Stimulated activated CD8-positive, alpha-beta memory T cell treated with anti-CD3 and anti-CD28 coated beads, Interleukin-12 subunit alpha, Interleukin-12 subunit beta, amount 100 ng/mL, for 4 hours (primary cell): ENCODE measurements at regions not wholly inside any gene's neighbourhood (a gene's known extent, or its start where the extent isn't known, plus 50 kb on each side); places are given as distances from the start of the nearest gene placed in this dataset.

Source experiments
- DNase-seq: peaks from one replicate; pipeline ENCODE4 v3.0.0-alpha.2; 2020; ENCODE audit warnings: low read depth

DNA sequence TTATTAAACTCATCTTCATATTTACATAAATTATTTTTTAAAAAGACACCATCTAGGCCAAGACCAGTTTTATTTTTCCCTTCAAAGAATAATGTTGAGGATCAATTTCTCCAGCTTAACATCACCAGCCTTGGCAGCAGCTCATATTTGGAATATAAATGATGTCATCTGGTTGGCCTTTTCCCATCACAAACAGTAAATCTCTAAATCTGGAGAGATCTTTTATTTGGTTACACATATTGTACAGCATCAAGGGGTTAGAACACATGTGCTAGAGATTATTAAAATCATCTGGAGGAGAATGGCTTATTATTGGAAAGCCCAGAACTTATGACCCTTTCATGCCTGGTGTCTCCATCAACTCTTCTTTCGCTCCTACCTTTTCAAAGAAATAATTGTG, 508.8 kb downstream of the PLPP3 start:
- DNase-seq, result no peak

DNA sequence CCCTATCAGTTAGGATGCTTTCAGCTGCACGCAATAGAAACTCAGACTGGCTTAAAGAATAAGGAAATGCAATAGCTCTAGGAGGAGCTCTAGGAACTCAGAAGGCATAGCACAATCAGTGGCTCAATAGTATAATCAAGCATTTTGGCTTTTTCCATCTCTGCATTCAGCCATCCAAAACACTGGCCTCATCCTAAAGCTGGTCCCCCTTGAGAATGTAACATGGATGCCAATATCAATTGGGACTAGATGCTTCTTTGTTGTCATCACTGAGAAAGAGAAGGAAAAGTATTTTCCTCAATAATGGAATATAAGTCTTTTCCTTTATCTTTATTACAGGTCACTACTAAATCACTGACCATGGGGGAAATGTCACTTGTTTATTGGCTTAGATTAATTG, 509.5 kb downstream of the PLPP3 start:
- DNase-seq, result no peak

DNA sequence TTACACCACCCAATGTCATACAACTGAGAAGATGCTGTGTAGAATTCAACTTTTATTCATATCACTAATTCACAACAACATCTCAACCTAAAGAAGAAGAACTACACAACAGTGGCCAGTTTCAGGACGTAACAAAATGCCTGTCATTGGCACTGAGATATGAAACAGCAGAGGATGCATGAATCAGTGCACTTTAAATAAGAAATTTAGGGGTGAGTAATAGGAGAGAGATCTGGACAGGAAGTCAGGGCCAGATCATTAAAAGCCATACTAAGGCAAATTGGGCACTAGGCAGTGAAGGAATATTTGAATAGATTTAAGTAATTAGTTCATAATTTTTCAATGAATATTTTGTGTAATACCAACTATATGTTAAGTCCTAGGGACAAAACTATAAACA, 510.5 kb downstream of the PLPP3 start:
- DNase-seq, result no peak

DNA sequence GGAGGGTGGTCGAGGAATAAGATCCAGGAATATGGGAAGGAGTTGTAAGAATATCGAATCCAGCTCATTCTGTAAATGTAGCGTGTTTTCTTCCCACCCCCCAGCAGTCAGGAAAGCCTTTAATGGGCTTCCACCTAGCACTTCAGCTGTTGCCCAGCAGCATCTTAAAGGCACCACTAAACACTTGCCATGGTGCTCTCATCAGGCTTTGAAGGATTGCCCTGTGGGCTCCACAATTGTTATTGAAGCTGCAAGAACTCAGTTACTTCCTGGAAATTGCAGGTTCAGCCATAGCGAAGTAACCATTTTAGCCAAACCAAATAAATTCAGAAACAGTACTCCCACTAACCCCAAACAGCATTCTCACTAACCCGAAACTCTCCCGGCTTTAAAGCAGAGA, 511.2 kb downstream of the PLPP3 start:
- DNase-seq, result no peak

DNA sequence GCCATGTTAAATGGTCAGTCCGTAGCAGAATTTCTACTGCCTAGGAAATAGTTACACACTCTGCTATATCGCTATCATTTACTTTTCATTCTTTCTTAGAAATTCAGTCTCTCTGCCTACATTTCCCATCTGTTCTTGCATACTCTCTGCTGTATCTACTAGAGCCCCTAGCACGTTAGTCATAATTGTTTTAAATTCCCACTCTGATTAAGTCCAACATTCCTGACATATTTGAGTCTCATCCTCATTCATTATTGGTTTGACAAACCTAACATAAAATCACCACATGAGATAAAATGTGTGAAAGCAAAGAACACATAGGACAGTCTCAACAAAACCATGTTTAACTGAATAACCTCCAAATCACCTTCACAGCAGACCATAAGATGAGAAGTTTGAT, 513.6 kb downstream of the PLPP3 start:
- DNase-seq, result no peak

DNA sequence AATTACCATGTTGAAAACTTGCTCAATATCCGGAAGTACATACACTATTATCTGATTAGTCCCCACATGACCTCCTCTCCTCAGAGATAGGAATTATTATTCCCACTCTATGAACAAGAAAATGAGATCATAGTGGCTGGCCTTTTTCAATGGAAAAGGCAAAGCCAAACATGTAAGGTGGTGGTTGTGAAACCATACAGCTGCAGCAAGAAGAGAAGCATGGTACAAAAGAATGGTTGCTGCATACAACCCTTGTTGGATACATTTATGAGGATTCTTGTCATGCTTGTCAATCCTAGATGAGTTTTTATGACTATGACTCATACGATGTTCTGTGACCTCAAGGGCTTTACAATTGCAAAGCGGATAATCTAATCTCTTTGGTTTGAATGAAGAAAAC, 514.7 kb downstream of the PLPP3 start:
- DNase-seq, result no peak

DNA sequence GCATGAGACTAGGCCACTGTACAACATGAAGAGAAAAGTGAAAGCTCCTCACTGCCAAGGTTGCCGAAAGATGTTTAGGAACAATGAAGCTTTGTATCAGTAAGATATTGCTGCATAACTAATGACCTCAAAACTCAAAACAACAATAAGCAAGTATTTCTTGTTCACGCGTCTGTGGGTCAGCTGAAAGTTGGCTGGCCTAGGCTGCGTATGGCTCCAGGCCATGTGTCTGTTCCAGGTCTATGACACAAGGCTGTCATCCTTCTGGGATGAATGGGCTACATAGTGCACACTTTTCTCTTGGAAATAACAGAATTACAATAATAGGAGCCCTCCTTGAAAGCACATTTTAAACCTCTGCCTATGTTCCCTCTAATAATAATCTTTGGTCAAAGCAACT, 515.9 kb downstream of the PLPP3 start:
- DNase-seq, result no peak

DNA sequence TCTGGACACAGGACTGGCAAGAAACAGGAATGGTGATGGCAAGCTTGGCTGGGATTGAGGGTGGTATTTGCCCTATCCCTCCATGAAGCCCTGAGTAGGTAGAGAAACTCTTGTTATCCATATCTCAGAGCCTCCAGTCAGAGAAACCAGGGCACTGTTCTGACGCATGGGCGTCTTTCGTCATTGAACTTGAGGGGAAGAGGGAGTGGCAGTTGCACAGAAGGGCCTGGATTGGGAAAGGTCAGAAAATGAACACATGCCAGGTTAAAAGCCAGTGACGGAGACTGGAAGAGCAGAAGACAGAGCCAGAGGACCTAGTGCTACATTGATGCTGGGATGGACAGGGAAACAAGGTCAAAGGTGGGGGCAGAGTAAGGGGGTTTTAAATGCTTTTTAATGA, 516.7 kb downstream of the PLPP3 start:
- no peak for DNase-seq

DNA sequence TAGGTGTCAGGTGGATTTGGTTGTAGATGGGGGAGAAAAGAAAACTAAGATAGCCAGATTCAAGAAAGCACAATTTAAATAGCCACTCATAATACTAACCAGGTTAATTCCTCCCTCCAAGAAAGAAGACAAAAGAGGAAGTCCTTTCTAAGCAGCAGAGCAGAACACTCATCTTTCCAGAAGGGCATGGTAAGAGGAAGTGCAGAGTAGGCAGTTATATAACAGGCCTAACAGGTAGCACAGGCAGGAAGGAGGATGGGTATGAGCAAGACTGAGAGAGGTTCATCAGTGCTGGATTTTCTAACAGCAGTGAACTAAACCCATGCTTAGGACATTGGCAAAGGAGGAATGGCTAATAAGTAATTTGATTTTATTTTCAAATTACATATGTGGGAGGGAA, 517.5 kb downstream of the PLPP3 start:
- no peak for DNase-seq

DNA sequence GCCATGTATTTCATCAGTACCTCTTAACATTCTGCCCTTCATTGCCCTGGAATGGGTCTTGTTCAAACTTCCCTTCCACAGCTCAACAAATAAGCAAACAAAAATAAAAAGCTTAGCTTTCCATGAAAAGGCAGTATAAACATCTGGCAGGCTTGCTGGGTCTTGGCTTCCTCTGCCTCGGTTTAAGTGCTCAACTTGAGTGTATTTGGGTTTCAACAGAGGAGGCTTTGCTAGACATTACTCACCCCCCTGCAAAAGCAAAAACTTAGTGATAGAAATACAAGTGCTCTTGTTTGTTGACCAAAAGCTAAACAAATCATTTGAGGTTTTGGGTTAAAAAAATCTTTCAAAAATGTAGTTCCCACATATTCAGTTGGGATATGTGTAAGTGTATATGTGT, 518.5 kb downstream of the PLPP3 start:
- no peak for DNase-seq

DNA sequence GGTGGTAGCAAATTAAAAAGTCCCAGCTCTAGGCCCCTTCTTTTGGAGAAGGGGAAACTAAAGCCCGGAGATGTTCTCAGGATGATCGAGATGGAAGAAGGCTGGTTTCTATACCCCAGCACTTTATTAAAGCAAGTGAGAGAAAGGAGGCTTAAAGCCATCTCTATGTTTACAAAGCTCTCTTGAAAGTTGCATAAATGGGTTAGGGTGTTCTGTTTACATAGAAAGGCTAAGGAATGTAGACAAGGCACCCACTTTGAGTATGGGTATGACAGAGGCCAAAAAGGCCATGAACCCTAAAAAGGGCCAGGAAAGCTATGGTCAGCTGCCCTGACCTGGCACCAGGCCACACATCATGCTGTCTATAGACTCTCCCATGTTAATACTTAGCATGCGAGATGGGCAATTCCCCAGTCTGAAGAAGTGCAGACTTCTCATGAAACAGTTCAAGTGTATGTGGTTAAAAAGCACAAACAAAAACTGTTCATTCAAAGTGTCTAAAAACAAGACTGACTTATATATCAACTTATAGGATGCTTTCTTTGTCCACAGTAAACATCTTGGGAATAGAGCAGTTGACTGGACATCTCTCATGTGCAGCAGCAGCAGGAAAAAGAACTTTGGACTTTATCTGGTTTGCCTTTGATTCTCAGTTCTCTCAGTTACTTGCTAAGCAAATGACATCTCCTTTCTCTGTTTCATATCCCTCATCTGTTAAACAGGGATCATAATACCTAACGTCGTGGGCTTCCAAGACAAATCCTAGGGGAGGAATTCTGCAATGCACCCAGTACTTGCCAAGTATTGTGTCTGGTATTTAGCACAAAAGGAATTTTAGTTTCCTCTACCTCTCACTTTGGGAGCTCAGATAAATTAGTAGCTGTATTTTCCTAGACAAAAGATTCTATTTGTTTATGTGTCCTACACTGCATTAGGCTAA, 521.6 kb downstream of the PLPP3 start:
- DNase-seq, result no peak

DNA sequence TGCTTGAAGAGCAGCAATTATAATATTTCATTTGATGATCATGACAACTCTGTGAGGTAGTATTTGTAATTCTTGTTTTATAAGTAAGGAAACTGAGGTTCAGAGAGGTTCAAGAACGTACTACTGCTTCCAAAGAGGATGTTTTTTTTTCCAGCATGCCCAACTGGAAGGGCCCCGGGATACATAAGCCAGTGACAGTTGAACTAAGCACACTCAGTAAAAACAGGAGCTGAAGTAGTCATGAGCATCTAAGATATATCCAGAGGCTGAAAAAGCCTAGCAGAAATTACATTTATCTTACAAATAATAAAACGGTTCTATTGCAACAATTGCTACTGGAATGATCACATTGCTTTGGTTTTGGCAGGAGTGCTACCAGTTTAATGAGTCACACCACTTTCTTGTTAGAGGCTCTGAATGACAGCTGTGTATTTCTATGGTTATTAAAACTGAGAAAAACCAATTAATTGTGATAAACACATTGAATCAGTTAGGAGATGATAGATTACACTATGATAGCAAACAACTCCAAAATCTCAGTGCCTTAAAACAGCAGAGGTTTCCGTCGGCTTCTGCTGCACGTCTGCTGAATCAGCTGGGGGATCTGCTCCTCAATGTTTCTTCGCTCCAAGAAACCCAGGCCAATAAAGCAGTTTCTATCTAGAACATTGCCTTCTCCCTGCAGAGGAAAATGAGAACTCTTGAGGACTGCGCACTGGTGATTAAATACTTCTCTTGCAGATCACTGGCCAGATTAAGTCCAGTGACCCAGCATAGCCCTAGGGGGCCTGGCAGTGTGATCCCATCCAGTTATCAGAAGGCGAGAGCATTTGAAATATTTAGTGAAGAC, 522.7 kb downstream of the PLPP3 start:
- no peak for DNase-seq

DNA sequence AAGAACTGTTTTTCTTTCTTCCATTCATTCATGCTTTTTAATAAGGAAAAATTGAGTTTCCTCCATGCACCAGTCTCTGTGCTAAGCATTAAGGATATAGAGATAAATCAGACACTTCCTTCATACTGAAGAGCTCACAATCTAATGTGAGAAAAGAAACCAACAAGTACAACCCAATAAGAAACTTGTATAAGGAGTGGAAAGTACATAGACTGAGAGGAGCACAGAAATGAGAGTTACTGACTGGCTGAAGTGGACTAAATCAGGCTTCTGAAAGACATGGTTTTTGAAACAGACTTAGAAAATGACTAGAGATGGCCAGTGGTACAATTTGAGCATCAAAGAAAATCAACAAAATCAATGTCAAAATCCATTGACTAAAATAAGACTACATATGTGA, 524.4 kb downstream of the PLPP3 start:
- DNase-seq, result no peak

DNA sequence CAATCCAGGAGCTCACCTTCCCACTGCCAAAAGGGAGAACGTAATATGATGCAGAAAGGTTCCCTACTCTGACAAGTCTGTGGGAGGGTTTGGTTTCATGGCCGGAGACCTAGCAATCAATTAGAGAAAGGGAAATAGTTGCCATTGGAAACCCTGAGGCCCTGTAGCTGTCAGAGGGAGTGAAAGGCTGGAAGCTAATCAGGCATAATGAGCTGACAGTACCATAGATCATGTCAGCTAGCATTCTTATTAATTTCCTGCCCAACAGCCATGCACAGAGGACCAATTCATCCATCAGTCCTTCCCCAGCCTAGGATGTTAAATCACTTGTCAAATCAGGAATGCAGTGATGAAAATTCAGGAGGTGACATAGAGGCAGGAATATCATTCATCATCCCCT, 527.3 kb downstream of the PLPP3 start:
- DNase-seq, result no peak

DNA sequence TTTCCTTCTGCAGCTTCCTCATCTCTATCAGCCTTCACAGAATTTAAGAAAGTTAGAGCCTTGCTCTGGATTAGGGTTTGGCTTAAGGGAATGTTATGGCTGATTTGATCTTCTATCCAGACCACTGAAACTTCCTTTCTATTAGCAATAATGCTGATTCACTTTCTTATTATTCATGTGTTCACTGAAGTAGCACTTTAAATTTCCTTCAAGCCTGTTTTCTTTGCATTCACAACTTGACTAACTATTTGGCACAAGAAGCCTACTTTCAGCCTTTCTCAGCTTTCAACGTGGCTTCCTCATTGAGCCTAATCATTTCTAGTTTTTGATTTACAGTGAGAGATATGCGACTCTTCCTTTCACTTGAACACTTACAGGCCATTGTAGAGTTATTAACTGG, 528.5 kb downstream of the PLPP3 start:
- no peak for DNase-seq

DNA sequence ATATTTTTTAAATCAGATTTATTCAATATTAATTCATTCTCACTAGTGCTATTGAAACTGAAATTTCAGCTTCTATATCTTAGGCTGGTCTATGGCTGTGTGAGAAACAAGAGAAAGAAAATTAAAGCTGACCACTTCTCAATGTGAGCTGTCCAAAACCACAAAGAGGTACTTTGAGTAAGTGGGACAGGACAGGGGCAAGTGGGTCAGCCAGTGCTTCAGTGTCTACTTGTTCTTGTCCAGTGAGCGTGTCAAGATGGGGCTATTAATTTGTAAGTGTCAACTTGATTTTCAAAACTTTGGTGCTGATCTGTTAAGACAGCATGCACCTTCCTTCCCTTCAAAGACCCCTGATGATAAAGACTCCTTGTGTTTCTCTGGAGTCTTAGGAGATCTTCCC, 533.9 kb downstream of the PLPP3 start:
- no peak for DNase-seq

DNA sequence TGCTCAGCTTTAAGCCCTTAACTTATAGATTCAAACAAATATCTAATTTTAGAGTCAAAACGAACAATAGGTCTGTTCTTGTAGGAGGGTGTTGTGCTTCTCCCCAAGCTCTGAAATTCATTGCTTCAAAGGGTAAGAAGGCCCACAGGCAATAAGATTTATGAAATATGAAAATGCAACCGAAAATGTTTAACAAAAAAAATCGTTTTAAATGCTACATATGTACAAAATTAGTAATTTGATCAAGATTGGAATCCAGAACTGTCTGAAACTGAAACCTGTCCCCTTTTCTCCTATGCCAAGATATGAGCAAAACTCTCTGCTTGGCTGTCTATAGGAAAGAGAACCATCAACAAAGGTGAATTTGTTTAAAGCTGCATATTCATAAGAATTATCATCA, 534.3 kb downstream of the PLPP3 start:
- no peak for DNase-seq

DNA sequence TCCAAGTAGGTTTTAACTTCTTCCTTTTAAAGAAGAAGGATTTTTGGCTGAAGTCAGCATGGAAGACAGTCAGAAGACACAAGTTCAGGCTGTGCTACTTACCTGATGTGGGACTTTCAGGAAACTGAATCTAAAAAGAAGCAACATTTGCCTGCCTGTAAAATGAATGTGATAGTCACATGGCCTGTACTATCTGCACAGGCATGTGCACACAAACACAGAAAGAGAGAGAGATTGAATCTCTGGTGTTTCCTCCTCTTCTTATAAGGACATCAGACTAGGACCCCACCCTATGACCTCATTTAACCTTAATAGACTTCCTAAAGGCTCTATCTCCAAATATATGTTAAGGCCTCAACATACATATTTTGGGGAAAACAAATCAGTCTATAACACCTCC, 542.9 kb downstream of the PLPP3 start:
- DNase-seq, result no peak

DNA sequence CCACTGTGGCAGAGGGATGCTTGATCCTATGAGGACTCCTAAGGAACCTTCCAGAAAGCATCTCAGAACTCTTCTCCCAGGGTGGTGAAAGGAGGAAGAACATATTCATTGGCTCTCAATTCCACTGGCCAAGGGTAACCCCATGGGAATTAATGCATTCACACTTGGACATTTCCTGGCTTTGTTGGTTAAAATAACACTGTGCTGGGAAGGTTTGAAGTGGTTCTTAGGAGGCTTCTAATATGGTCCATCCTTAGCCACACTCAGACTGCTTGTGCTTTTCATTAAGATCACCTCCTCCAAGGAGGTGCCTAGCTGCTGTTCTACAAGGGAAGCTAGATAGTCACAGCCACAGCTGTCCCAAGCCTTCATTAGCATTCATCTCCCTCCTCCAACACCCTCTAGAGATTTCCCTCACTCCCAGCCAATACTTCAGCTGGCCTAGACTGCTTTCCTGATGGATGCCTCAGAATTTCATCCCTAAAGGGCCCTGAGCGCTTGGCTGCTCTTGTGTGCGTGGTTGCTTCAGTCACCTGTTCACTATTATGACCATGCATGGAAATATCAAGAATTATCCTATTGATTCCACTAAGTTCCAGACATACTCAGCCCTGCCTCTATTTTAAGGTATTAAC, 544.4 kb downstream of the PLPP3 start:
- DNase-seq, result no peak

DNA sequence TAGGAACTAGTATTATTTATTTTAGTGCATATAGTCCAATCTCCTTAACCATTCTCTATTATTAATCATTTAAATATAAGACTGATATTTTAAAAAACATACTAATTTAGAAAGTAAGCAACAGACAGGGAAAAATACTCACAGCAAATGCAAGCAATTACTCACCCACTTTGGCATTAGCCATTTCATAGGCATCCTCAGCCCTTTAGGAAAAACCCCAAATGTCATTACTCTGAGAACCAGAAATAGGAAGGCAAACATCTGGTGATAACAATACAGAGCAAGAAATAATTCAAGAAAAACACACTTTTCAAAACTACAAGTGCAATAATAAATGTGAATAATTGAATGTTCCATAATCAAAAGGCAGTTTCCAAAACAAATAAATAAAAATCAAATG, 545.1 kb downstream of the PLPP3 start:
- no peak for DNase-seq

DNA sequence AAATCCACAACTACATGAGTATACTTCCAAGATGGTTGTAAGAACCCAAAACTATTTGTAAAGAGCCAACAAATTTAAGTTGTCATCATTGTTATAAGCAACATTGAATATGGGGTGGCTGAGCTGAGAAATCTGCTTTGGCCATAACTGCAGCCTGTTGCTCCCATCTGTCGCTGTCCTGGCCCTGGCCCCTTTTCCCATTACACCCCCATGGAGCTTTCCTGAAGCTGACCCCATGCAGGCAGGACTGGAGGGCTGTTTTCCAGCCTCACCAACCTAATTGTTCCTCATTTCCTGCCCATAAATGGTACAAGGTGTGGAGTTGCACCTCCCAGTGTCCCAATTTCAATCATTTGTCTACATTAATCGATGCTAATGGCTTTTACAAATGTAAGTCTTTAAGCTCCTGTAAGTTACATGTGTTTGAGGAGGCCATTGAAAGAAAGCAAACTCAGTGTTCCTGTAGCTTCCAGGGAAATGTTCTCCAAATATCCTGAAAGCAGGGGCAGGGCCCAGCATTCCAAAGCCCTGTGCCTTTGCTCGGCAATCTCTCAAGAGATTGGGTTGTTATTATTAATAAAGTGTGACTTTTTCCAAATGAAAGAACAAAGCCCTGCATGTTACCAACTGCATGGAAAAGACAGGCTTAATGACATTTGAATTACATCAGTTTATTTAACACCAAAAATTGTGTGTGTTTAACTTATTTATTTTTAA, 545.9 kb downstream of the PLPP3 start:
- no peak for DNase-seq

DNA sequence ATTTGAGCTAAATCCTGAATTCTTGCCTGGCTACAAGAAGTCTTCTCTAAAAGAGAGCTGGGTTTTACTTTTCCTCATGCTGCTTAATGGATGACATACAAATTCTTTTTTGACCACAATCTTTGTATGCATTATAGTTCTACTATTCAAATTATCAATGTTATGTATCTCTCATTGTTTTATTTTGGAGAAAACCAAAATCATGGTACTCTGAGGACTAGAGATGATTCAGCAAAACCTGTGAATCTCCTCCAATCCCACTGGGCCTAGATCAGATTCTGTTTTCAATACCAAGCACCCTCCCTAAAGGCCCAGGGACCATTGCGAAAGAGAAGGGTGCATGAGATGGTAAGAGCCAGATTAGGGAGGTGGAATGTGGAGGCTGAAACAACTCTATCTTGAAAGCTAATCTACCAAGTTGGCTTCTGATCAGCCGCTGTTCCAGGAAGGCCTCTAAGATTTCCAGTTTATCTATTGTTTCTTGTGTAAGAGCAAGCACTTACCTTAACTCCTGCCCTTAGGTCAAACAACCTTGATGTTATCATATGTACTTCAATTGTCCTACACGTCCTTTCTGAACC, 547.2 kb downstream of the PLPP3 start:
- no peak for DNase-seq
